ENCODE measurements at regions not wholly inside any gene's neighbourhood (a gene's known extent, or its start where the extent isn't known, plus 50 kb on each side); places are given as distances from the start of the nearest gene placed in this dataset.

- H2AK5ac ChIP-seq (ENCODE audit: low read depth, low read length), result no peak overlapping the region
- no peak overlapping the region for H2BK120ac ChIP-seq (replicated peaks; ENCODE audit: low read depth, low read length)
- H3K14ac ChIP-seq (ENCODE audit: insufficient read length), result no peak overlapping the region
- no peak overlapping the region for H3K9ac ChIP-seq (replicated peaks in 1 of 4; ENCODE audit: extremely low read depth in 1 of 4, low read depth in 3 of 4, low read length in 3 of 4)
- WGBS, 2 experiments (ENCODE audit: extremely low coverage in 1 of 2, insufficient coverage in 1 of 2, insufficient read length in 1 of 2, insufficient replicate concordance in 2 of 2, low coverage in 1 of 2, low lambda C conversion rate in 2 of 2, missing lambda C conversion rate in 1 of 2), result 88% methylated on average over 5 of the region's 5 CpGs; no CpG with 5 or more reads in 1 of the 2 experiments
- no peak overlapping the region for H4K91ac ChIP-seq (replicated peaks; ENCODE audit: insufficient read length, low read length)
- no peak overlapping the region for H3K4ac ChIP-seq (replicated peaks; ENCODE audit: insufficient read length, low read depth, low read length)
- no peak overlapping the region for H3K4me2 ChIP-seq (ENCODE audit: insufficient read depth in 1 of 2, low read depth in 2 of 2, low read length in 2 of 2)
- H3K79me2 ChIP-seq (ENCODE audit: control insufficient read depth in 1 of 2, insufficient read depth in 2 of 2, low read length in 2 of 2), result no peaks in the 10 kb centered on the region
- ChIA-PET CTCF (ENCODE audit: partially characterized antibody) (interaction anchor here (0.6 to 5.3 kb wide), 6 partner anchors 13 to 352 kb away, joined by 3 to 33 read pairs (median 4); no protein-coding TSS in a partner anchor), POLR2A (ENCODE audit: partially characterized antibody) (interaction anchor here (0.9 kb wide), 1 partner anchor 13 kb away, joined by 3 read pairs; no protein-coding TSS in a partner anchor)
- peaks cover 0 to 13% of the 10 kb centered on the region in 2 experiments; a peak in 2 of 4 replicates for H3K9me3 ChIP-seq (ENCODE audit: insufficient read depth in 2 of 2, low read depth in 1 of 2, low read length in 1 of 2)
- FAIRE-seq (no peak), DNase-seq (ENCODE audit: low read depth in 1 of 2, low spot score in 2 of 2) (no peak)
- no peak overlapping the region for H3K4me3 ChIP-seq (ENCODE audit: extremely low read depth in 1 of 4, insufficient read depth in 2 of 4, low read depth in 3 of 4, low read length in 4 of 4)
- H2BK12ac ChIP-seq (ENCODE audit: low read depth, low read length), result no peak overlapping the region
- no peak overlapping the region for H2BK5ac ChIP-seq (ENCODE audit: low read depth, low read length)
- no peak overlapping the region for H3K56ac ChIP-seq (replicated peaks; ENCODE audit: insufficient read length, low read depth, low read length)
- no peak overlapping the region for H3K27ac ChIP-seq (ENCODE audit: low read depth, low read length)
- H3K79me1 ChIP-seq (ENCODE audit: low read depth, low read length), result no peaks in the 10 kb centered on the region
- no peak overlapping the region for H4K5ac ChIP-seq (ENCODE audit: insufficient read length, low read depth, low read length)
- no peak overlapping the region for H3K18ac ChIP-seq (ENCODE audit: extremely low read depth, low read length)
- H4K20me1 ChIP-seq (replicated peaks in 1 of 2; ENCODE audit: control insufficient read depth in 1 of 2, insufficient read depth in 2 of 2, low read length in 2 of 2), result no peaks in the 10 kb centered on the region
- no peaks in the 10 kb centered on the region for H3K36me3 ChIP-seq (ENCODE audit: control insufficient read depth in 2 of 4, insufficient read depth in 4 of 4, low read length in 3 of 4)
- H2BK15ac ChIP-seq (ENCODE audit: low read length), result no peak overlapping the region
- H2BK20ac ChIP-seq (ENCODE audit: low read length), result no peak overlapping the region
- no peak overlapping the region for H3K23ac ChIP-seq (ENCODE audit: insufficient read length)
- H3K4me1 ChIP-seq (replicated peaks in 1 of 4; ENCODE audit: control insufficient read depth in 3 of 4, insufficient read depth in 4 of 4, low read length in 3 of 4), result no peaks in the 10 kb centered on the region
- no peaks in the 10 kb centered on the region for H3K23me2 ChIP-seq (ENCODE audit: low read depth, low read length)
- TF ChIP-seq POU5F1 (IDR thresholded peaks at IDR 0.05; ENCODE audit: low read depth, low read length), result no peak
- no peak for TF ChIP-seq CBX5 (IDR thresholded peaks at IDR 0.05; ENCODE audit: low read depth, low read length)
- TF ChIP-seq CBX8 (IDR thresholded peaks at IDR 0.05; ENCODE audit: borderline replicate concordance, low read depth, low read length), result no peak
- no peak overlapping the region for H4K8ac ChIP-seq (ENCODE audit: extremely low read depth, insufficient read depth, low read length)
- H3K27me3 ChIP-seq (replicated peaks in 1 of 4; ENCODE audit: control insufficient read depth in 3 of 4, extremely low read depth in 1 of 4, insufficient read depth in 3 of 4, low read length in 3 of 4), result no peaks in the 10 kb centered on the region
- no peak overlapping the region for H2AFZ ChIP-seq (ENCODE audit: low read length)
Observed at GRCh38 chr11:31972623-31973022, 118.3 kb upstream of the RCN1 start.

Measured in H1 (cell line).